ENCODE measurements at regions not wholly inside any gene's neighbourhood (a gene's known extent, or its start where the extent isn't known, plus 50 kb on each side); places are given as distances from the start of the nearest gene placed in this dataset.

GRCh38 chr11:32229576-32230240 is 138.8 kb downstream of the RCN1 start:
- H3K4me3 ChIP-seq (ENCODE audit: control insufficient read depth, low read depth, low read length): no peak overlapping the region
- no peak for DNase-seq (ENCODE audit: low read depth)
- TF ChIP-seq CTCF (conservative IDR thresholded peaks at IDR 0.05; ENCODE audit: control insufficient read depth, insufficient read depth, low read depth, low read length): no peak

GRCh38 chr11:32231909-32232493 is 141.1 kb downstream of the RCN1 start:
- peak; percentile 37 for DNase-seq (ENCODE audit: low read depth)
- no peak overlapping the region for H3K4me3 ChIP-seq (ENCODE audit: control insufficient read depth, low read depth, low read length)
- peak; percentile 75 for TF ChIP-seq CTCF (conservative IDR thresholded peaks at IDR 0.05; ENCODE audit: control insufficient read depth, insufficient read depth, low read depth, low read length)

- no peak for DNase-seq (ENCODE audit: low read depth)
- no peak for TF ChIP-seq CTCF (conservative IDR thresholded peaks at IDR 0.05; ENCODE audit: control insufficient read depth, insufficient read depth, low read depth, low read length)
- H3K4me3 ChIP-seq (ENCODE audit: control insufficient read depth, low read depth, low read length): no peak overlapping the region
Observed at GRCh38 chr11:32232516-32232915, 141.6 kb downstream of the RCN1 start.

- H3K4me3 ChIP-seq (ENCODE audit: control insufficient read depth, low read depth, low read length): no peak overlapping the region
- no peak for TF ChIP-seq CTCF (conservative IDR thresholded peaks at IDR 0.05; ENCODE audit: control insufficient read depth, insufficient read depth, low read depth, low read length)
- DNase-seq (ENCODE audit: low read depth): no peak
Observed at GRCh38 chr11:32233276-32233675, 142.4 kb downstream of the RCN1 start.

GRCh38 chr11:32233928-32234327 is 143.1 kb downstream of the RCN1 start:
- H3K4me3 ChIP-seq (ENCODE audit: control insufficient read depth, low read depth, low read length): no peak overlapping the region
- TF ChIP-seq CTCF (conservative IDR thresholded peaks at IDR 0.05; ENCODE audit: control insufficient read depth, insufficient read depth, low read depth, low read length): no peak
- DNase-seq (ENCODE audit: low read depth): no peak

- no peak for DNase-seq (ENCODE audit: low read depth)
- no peak for TF ChIP-seq CTCF (conservative IDR thresholded peaks at IDR 0.05; ENCODE audit: control insufficient read depth, insufficient read depth, low read depth, low read length)
- H3K4me3 ChIP-seq (ENCODE audit: control insufficient read depth, low read depth, low read length): no peak overlapping the region
Observed at GRCh38 chr11:32244453-32244852, 153.6 kb downstream of the RCN1 start.
